ENCODE measurements at regions not wholly inside any gene's neighbourhood (a gene's known extent, or its start where the extent isn't known, plus 50 kb on each side); places are given as distances from the start of the nearest gene placed in this dataset.

GRCh38 chr16:5791011-5791657 is 693.5 kb upstream of the EEF2KMT start:
- Mint-ChIP-seq H3K27ac (no peak overlapping the region), H3K4me3 (no peak overlapping the region), H3K9me3 (peaks cover 31% of the 10 kb centered on the region), H3K4me1 (ENCODE audit: low read depth) (no peaks in the 10 kb centered on the region), H3K27me3 (ENCODE audit: low read depth) (no peaks in the 10 kb centered on the region), H3K36me3 (ENCODE audit: low read depth) (no peaks in the 10 kb centered on the region)
- DNase-seq (ENCODE audit: low spot score): no peak

- H3K27me3 Mint-ChIP-seq (ENCODE audit: low read depth): no peaks in the 10 kb centered on the region
- no peaks in the 10 kb centered on the region for H3K36me3 Mint-ChIP-seq (ENCODE audit: low read depth)
- DNase-seq (ENCODE audit: low spot score): no peak
- no peak overlapping the region for H3K4me3 Mint-ChIP-seq
- H3K9me3 Mint-ChIP-seq: peaks cover 30% of the 10 kb centered on the region
- no peak overlapping the region for H3K27ac Mint-ChIP-seq
- H3K4me1 Mint-ChIP-seq (ENCODE audit: low read depth): no peaks in the 10 kb centered on the region
These were observed 692.9 kb upstream of the EEF2KMT start for GRCh38 chr16:5790512-5790911.

- no peak for DNase-seq (ENCODE audit: low spot score)
- no peak overlapping the region for H3K27ac Mint-ChIP-seq
- H3K36me3 Mint-ChIP-seq (ENCODE audit: low read depth): no peaks in the 10 kb centered on the region
- H3K4me1 Mint-ChIP-seq (ENCODE audit: low read depth): no peaks in the 10 kb centered on the region
- H3K9me3 Mint-ChIP-seq: peaks cover 20% of the 10 kb centered on the region
- no peaks in the 10 kb centered on the region for H3K27me3 Mint-ChIP-seq (ENCODE audit: low read depth)
- no peak overlapping the region for H3K4me3 Mint-ChIP-seq
These were observed 691.4 kb upstream of the EEF2KMT start for GRCh38 chr16:5789033-5789432.

- no peaks in the 10 kb centered on the region for H3K4me1 Mint-ChIP-seq (ENCODE audit: low read depth)
These were observed 683.8 kb upstream of the EEF2KMT start for GRCh38 chr16:5781436-5781835.

GRCh38 chr16:5776876-5777275 is 679.3 kb upstream of the EEF2KMT start:
- Mint-ChIP-seq H3K9me3 (peaks cover 46% of the 10 kb centered on the region), H3K36me3 (ENCODE audit: low read depth) (no peaks in the 10 kb centered on the region), H3K27me3 (ENCODE audit: low read depth) (no peaks in the 10 kb centered on the region), H3K4me1 (ENCODE audit: low read depth) (no peaks in the 10 kb centered on the region), H3K27ac (no peak overlapping the region), H3K4me3 (no peak overlapping the region)
- no peak for DNase-seq (ENCODE audit: low spot score)

More at GRCh38 chr16:5781436-5781835, 683.8 kb upstream of the EEF2KMT start:
- H3K9me3 Mint-ChIP-seq: peaks cover 45% of the 10 kb centered on the region
- no peaks in the 10 kb centered on the region for H3K27me3 Mint-ChIP-seq (ENCODE audit: low read depth)
- no peaks in the 10 kb centered on the region for H3K36me3 Mint-ChIP-seq (ENCODE audit: low read depth)
- no peak overlapping the region for H3K4me3 Mint-ChIP-seq
- no peak for DNase-seq (ENCODE audit: low spot score)
- H3K27ac Mint-ChIP-seq: no peak overlapping the region

GRCh38 chr16:5775916-5776315 is 678.3 kb upstream of the EEF2KMT start:
- Mint-ChIP-seq H3K9me3 (peaks cover 49% of the 10 kb centered on the region), H3K36me3 (ENCODE audit: low read depth) (no peaks in the 10 kb centered on the region), H3K27ac (no peak overlapping the region), H3K4me1 (ENCODE audit: low read depth) (no peaks in the 10 kb centered on the region), H3K27me3 (ENCODE audit: low read depth) (no peaks in the 10 kb centered on the region), H3K4me3 (no peak overlapping the region)
- DNase-seq (ENCODE audit: low spot score): no peak

- Mint-ChIP-seq H3K4me1 (ENCODE audit: low read depth) (no peaks in the 10 kb centered on the region), H3K27ac (no peak overlapping the region), H3K9me3 (peaks cover 55% of the 10 kb centered on the region), H3K4me3 (no peak overlapping the region), H3K27me3 (ENCODE audit: low read depth) (no peaks in the 10 kb centered on the region), H3K36me3 (ENCODE audit: low read depth) (no peaks in the 10 kb centered on the region)
- DNase-seq (ENCODE audit: low spot score): no peak
These were observed 672.5 kb upstream of the EEF2KMT start for GRCh38 chr16:5770118-5770517.

- no peak overlapping the region for H3K4me3 Mint-ChIP-seq
- no peaks in the 10 kb centered on the region for H3K4me1 Mint-ChIP-seq (ENCODE audit: low read depth)
- H3K36me3 Mint-ChIP-seq (ENCODE audit: low read depth): no peaks in the 10 kb centered on the region
- peaks cover 55% of the 10 kb centered on the region for H3K9me3 Mint-ChIP-seq
- DNase-seq (ENCODE audit: low spot score): no peak
- no peak overlapping the region for H3K27ac Mint-ChIP-seq
- H3K27me3 Mint-ChIP-seq (ENCODE audit: low read depth): no peaks in the 10 kb centered on the region
These were observed 671.9 kb upstream of the EEF2KMT start for GRCh38 chr16:5769513-5769912.

GRCh38 chr16:5768445-5768844 is 670.9 kb upstream of the EEF2KMT start:
- H3K4me1 Mint-ChIP-seq (ENCODE audit: low read depth): no peaks in the 10 kb centered on the region
- no peak overlapping the region for H3K4me3 Mint-ChIP-seq
- H3K9me3 Mint-ChIP-seq: peaks cover 48% of the 10 kb centered on the region
- no peak overlapping the region for H3K27ac Mint-ChIP-seq
- no peaks in the 10 kb centered on the region for H3K36me3 Mint-ChIP-seq (ENCODE audit: low read depth)
- no peak for DNase-seq (ENCODE audit: low spot score)
- H3K27me3 Mint-ChIP-seq (ENCODE audit: low read depth): no peaks in the 10 kb centered on the region

- Mint-ChIP-seq H3K27me3 (ENCODE audit: low read depth) (no peaks in the 10 kb centered on the region), H3K4me3 (no peak overlapping the region), H3K4me1 (ENCODE audit: low read depth) (no peaks in the 10 kb centered on the region), H3K36me3 (ENCODE audit: low read depth) (no peaks in the 10 kb centered on the region), H3K27ac (no peak overlapping the region), H3K9me3 (peaks cover 56% of the 10 kb centered on the region)
- no peak for DNase-seq (ENCODE audit: low spot score)
These were observed 665.6 kb upstream of the EEF2KMT start for GRCh38 chr16:5763176-5763575.

GRCh38 chr16:5762362-5762761 is 664.8 kb upstream of the EEF2KMT start:
- H3K4me3 Mint-ChIP-seq: no peak overlapping the region
- no peaks in the 10 kb centered on the region for H3K36me3 Mint-ChIP-seq (ENCODE audit: low read depth)
- no peaks in the 10 kb centered on the region for H3K4me1 Mint-ChIP-seq (ENCODE audit: low read depth)
- DNase-seq (ENCODE audit: low spot score): no peak
- no peaks in the 10 kb centered on the region for H3K27me3 Mint-ChIP-seq (ENCODE audit: low read depth)
- H3K27ac Mint-ChIP-seq: no peak overlapping the region
- H3K9me3 Mint-ChIP-seq: peaks cover 61% of the 10 kb centered on the region

GRCh38 chr16:5761592-5761991 is 664.0 kb upstream of the EEF2KMT start:
- no peak overlapping the region for H3K27ac Mint-ChIP-seq
- no peaks in the 10 kb centered on the region for H3K27me3 Mint-ChIP-seq (ENCODE audit: low read depth)
- DNase-seq (ENCODE audit: low spot score): no peak
- no peak overlapping the region for H3K4me3 Mint-ChIP-seq
- peaks cover 58% of the 10 kb centered on the region for H3K9me3 Mint-ChIP-seq
- H3K4me1 Mint-ChIP-seq (ENCODE audit: low read depth): no peaks in the 10 kb centered on the region
- H3K36me3 Mint-ChIP-seq (ENCODE audit: low read depth): no peaks in the 10 kb centered on the region

GRCh38 chr16:5758281-5758680 is 660.7 kb upstream of the EEF2KMT start:
- Mint-ChIP-seq H3K27ac (no peak overlapping the region), H3K4me3 (no peak overlapping the region), H3K4me1 (ENCODE audit: low read depth) (no peaks in the 10 kb centered on the region), H3K36me3 (ENCODE audit: low read depth) (no peaks in the 10 kb centered on the region), H3K9me3 (peaks cover 52% of the 10 kb centered on the region), H3K27me3 (ENCODE audit: low read depth) (no peaks in the 10 kb centered on the region)
- no peak for DNase-seq (ENCODE audit: low spot score)

- Mint-ChIP-seq H3K4me1 (ENCODE audit: low read depth) (no peaks in the 10 kb centered on the region), H3K27ac (no peak overlapping the region), H3K36me3 (ENCODE audit: low read depth) (no peaks in the 10 kb centered on the region), H3K9me3 (peaks cover 41% of the 10 kb centered on the region), H3K4me3 (no peak overlapping the region), H3K27me3 (ENCODE audit: low read depth) (no peaks in the 10 kb centered on the region)
- no peak for DNase-seq (ENCODE audit: low spot score)
These were observed 659.4 kb upstream of the EEF2KMT start for GRCh38 chr16:5756969-5757368.

GRCh38 chr16:5753381-5753780 is 655.8 kb upstream of the EEF2KMT start:
- no peak overlapping the region for H3K27ac Mint-ChIP-seq
- H3K36me3 Mint-ChIP-seq (ENCODE audit: low read depth): no peaks in the 10 kb centered on the region

More at GRCh38 chr16:5753381-5753780, 655.8 kb upstream of the EEF2KMT start:
- no peak overlapping the region for H3K4me3 Mint-ChIP-seq
- DNase-seq (ENCODE audit: low spot score): no peak
- H3K4me1 Mint-ChIP-seq (ENCODE audit: low read depth): no peaks in the 10 kb centered on the region
- H3K9me3 Mint-ChIP-seq: peaks cover 35% of the 10 kb centered on the region
- no peaks in the 10 kb centered on the region for H3K27me3 Mint-ChIP-seq (ENCODE audit: low read depth)

Data from T-helper 2 cell treated with Interferon-gamma antibody and Interleukin-4, amounts not matched to agents 5 μg/mL and 100 μg/mL, for 36 hours (primary cell).